ENCODE measurements at regions not wholly inside any gene's neighbourhood (a gene's known extent, or its start where the extent isn't known, plus 50 kb on each side); places are given as distances from the start of the nearest gene placed in this dataset.

- Mint-ChIP-seq H3K27me3 (peaks cover 4% of the 10 kb centered on the region), H3K27ac (no peak overlapping the region), H3K4me3 (no peak overlapping the region), H3K4me1 (ENCODE audit: low read depth) (no peaks in the 10 kb centered on the region), H3K9me3 (no peaks in the 10 kb centered on the region), H3K36me3 (ENCODE audit: low read depth) (no peaks in the 10 kb centered on the region)
- ATAC-seq = no peak
- TF ChIP-seq CTCF (IDR thresholded peaks at IDR 0.05) = no peak
- POLR2A ChIA-PET = no interaction called here
- CTCF ChIA-PET = no interaction called here
- no peak for DNase-seq
- intact Hi-C loops (cut with micrococcal nuclease) = no loop called here
Measured at GRCh38 chr16:55008836-55009510, 78.3 kb downstream of the IRX5 start.

GRCh38 chr16:55009581-55009980 is 78.9 kb downstream of the IRX5 start:
- TF ChIP-seq CTCF (IDR thresholded peaks at IDR 0.05) = no peak
- intact Hi-C loops (cut with micrococcal nuclease) = no loop called here
- Mint-ChIP-seq H3K9me3 (no peaks in the 10 kb centered on the region), H3K4me3 (no peak overlapping the region), H3K36me3 (ENCODE audit: low read depth) (no peaks in the 10 kb centered on the region), H3K4me1 (ENCODE audit: low read depth) (no peaks in the 10 kb centered on the region), H3K27me3 (peaks cover 4% of the 10 kb centered on the region), H3K27ac (no peak overlapping the region)
- ChIA-PET POLR2A (no interaction called here), CTCF (no interaction called here)
- ATAC-seq = no peak
- DNase-seq = no peak

GRCh38 chr16:55010492-55011160 is 80.0 kb downstream of the IRX5 start:
- CTCF ChIA-PET = no interaction called here
- ATAC-seq (no peak), DNase-seq (no peak)
- H3K4me3 Mint-ChIP-seq = no peak overlapping the region
- H3K36me3 Mint-ChIP-seq (ENCODE audit: low read depth) = no peaks in the 10 kb centered on the region
- no peaks in the 10 kb centered on the region for H3K9me3 Mint-ChIP-seq
- H3K27ac Mint-ChIP-seq = no peak overlapping the region
- TF ChIP-seq CTCF (IDR thresholded peaks at IDR 0.05) = no peak
- no peaks in the 10 kb centered on the region for H3K4me1 Mint-ChIP-seq (ENCODE audit: low read depth)
- peaks cover 4% of the 10 kb centered on the region for H3K27me3 Mint-ChIP-seq
- intact Hi-C loops (cut with micrococcal nuclease) = no loop called here
- POLR2A ChIA-PET = no interaction called here

- H3K4me1 Mint-ChIP-seq (ENCODE audit: low read depth) = no peaks in the 10 kb centered on the region
- intact Hi-C loops (cut with micrococcal nuclease) = no loop called here
- H3K4me3 Mint-ChIP-seq = no peak overlapping the region
- DNase-seq (no peak), ATAC-seq (no peak)
- H3K9me3 Mint-ChIP-seq = no peaks in the 10 kb centered on the region
- no peak overlapping the region for H3K27ac Mint-ChIP-seq
- no peak for TF ChIP-seq CTCF (IDR thresholded peaks at IDR 0.05)
- ChIA-PET POLR2A (no interaction called here), CTCF (no interaction called here)
- H3K27me3 Mint-ChIP-seq = peaks cover 4% of the 10 kb centered on the region
- no peaks in the 10 kb centered on the region for H3K36me3 Mint-ChIP-seq (ENCODE audit: low read depth)
Measured at GRCh38 chr16:55012362-55012761, 81.7 kb downstream of the IRX5 start.

- ATAC-seq = no peak
- ChIA-PET POLR2A (no interaction called here), CTCF (no interaction called here)
- no peak for DNase-seq
- H3K4me3 Mint-ChIP-seq = no peak overlapping the region
- H3K27ac Mint-ChIP-seq = no peak overlapping the region
- no peaks in the 10 kb centered on the region for H3K36me3 Mint-ChIP-seq (ENCODE audit: low read depth)
- H3K4me1 Mint-ChIP-seq (ENCODE audit: low read depth) = no peaks in the 10 kb centered on the region
- intact Hi-C loops (cut with micrococcal nuclease) = no loop called here
- H3K9me3 Mint-ChIP-seq = no peaks in the 10 kb centered on the region
- no peak for TF ChIP-seq CTCF (IDR thresholded peaks at IDR 0.05)
- peaks cover 4% of the 10 kb centered on the region for H3K27me3 Mint-ChIP-seq
Measured at GRCh38 chr16:55012793-55013192, 82.1 kb downstream of the IRX5 start.

Measured in activated CD8-positive, alpha-beta T cell treated with anti-CD3 and anti-CD28 coated beads for 36 hours (primary cell).